ENCODE measurements at regions not wholly inside any gene's neighbourhood (a gene's known extent, or its start where the extent isn't known, plus 50 kb on each side); places are given as distances from the start of the nearest gene placed in this dataset.
A peak's percentile ranks its signal among the peaks of the same experiment; 100 is the strongest.

DNA sequence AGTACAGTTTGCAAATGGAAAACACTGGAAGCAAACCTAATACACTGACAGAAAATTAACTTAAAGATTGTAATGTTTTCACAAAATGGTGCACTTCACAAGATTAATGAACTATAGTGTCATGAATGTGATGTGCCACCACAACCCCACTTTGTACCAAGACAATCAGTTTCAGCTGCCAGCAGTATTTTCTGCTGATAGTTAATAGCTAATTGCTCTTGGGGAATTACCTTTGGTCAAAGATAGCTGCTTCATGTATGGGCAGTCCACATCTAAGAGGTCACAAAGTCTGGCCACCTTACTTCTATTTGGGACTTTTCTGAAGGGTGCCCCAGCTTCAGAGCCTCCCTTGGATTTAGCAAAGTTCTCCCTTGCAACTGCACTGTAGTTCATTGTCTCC, 254.0 kb downstream of the CALCRL start (continued):
- TF ChIP-seq, protein P1, sequence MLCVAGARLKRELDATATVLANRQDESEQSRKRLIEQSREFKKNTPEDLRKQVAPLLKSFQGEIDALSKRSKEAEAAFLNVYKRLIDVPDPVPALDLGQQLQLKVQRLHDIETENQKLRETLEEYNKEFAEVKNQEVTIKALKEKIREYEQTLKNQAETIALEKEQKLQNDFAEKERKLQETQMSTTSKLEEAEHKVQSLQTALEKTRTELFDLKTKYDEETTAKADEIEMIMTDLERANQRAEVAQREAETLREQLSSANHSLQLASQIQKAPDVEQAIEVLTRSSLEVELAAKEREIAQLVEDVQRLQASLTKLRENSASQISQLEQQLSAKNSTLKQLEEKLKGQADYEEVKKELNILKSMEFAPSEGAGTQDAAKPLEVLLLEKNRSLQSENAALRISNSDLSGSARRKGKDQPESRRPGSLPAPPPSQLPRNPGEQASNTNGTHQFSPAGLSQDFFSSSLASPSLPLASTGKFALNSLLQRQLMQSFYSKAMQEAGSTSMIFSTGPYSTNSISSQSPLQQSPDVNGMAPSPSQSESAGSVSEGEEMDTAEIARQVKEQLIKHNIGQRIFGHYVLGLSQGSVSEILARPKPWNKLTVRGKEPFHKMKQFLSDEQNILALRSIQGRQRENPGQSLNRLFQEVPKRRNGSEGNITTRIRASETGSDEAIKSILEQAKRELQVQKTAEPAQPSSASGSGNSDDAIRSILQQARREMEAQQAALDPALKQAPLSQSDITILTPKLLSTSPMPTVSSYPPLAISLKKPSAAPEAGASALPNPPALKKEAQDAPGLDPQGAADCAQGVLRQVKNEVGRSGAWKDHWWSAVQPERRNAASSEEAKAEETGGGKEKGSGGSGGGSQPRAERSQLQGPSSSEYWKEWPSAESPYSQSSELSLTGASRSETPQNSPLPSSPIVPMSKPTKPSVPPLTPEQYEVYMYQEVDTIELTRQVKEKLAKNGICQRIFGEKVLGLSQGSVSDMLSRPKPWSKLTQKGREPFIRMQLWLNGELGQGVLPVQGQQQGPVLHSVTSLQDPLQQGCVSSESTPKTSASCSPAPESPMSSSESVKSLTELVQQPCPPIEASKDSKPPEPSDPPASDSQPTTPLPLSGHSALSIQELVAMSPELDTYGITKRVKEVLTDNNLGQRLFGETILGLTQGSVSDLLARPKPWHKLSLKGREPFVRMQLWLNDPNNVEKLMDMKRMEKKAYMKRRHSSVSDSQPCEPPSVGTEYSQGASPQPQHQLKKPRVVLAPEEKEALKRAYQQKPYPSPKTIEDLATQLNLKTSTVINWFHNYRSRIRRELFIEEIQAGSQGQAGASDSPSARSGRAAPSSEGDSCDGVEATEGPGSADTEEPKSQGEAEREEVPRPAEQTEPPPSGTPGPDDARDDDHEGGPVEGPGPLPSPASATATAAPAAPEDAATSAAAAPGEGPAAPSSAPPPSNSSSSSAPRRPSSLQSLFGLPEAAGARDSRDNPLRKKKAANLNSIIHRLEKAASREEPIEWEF (IDR thresholded peaks at IDR 0.05; ENCODE audit: insufficient replicate concordance, low read depth, low read length): no peak

DNA sequence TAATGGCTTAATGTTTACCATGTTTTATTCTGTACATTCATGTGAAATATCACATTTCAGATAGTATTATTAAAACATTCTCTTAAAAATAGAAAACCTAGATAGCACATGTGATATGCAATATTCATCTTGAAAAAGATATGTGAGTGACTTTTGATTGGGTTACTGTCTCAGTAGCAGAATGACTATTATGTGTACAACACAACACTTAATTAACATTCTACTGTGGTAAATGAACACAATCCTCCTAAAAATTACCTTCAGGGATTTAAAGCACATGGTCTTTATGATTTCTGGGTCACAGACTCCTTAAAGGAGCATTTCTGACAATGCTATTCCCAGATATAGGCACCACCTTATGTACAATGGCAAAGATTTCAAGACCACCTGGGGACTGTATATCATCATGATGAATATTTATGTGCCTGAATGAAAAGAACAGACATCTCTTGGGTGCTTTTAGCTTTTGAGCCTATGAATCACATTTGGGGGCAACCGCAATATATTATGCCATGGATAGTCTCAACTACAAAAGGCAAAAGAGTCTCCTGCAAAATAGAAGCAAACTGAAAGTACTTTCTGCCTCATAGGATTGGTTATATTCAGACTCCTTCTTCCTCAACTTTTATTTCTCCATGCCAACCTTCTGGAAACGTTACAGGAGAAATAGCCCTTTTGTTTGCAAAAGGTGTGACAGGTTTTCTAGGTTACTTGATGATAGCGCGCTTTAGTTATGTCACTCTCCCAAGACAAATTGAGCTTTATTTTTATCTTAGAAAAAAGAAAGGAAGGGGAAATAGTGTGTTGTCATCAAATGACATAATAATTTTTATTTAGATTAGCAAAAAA, 259.0 kb downstream of the CALCRL start:
- Histone ChIP-seq H3K4me1 (ENCODE audit: control insufficient read depth, insufficient read depth, low read length) (no peaks in the 10 kb centered on the region), H3K4me3 (no peak overlapping the region), H3K79me2 (ENCODE audit: control insufficient read depth, insufficient read depth, low read length) (no peaks in the 10 kb centered on the region), H3K27me3 (replicated peaks in 1 of 2; ENCODE audit: control insufficient read depth in 2 of 2, insufficient read depth in 2 of 2, low read length in 1 of 2) (no peaks in the 10 kb centered on the region), H3K4me2 (ENCODE audit: control insufficient read depth, insufficient read depth) (no peak overlapping the region), H3K9me3 (replicated peaks; ENCODE audit: control insufficient read depth, insufficient read depth, low read length) (no peaks in the 10 kb centered on the region), H3K9ac (ENCODE audit: control insufficient read depth, insufficient read depth, low read length) (no peak overlapping the region), H3K27ac (ENCODE audit: control insufficient read depth, insufficient read depth) (no peak overlapping the region), H2AFZ (ENCODE audit: control insufficient read depth, low read depth, low read length) (no peak overlapping the region), H3K36me3 (ENCODE audit: control insufficient read depth in 2 of 2, insufficient read depth in 2 of 2, low read length in 1 of 2) (no peaks in the 10 kb centered on the region), H4K20me1 (ENCODE audit: control insufficient read depth, insufficient read depth) (no peaks in the 10 kb centered on the region)
- intact Hi-C loops (cut with micrococcal nuclease; ENCODE audit: unreplicated experiment) (no loop called here), in situ Hi-C loops (cut with MboI) (no loop called here)
- RAD21 ChIA-PET (ENCODE audit: unreplicated experiment): interaction anchor here (0.9 kb wide), 1 partner anchor 18 kb away, joined by 3 read pairs; no protein-coding TSS in a partner anchor
- no peak for TF ChIP-seq CBX5 (IDR thresholded peaks at IDR 0.05; ENCODE audit: low read depth)
- peak; percentile 62 for TF ChIP-seq MTA2 (IDR thresholded peaks at IDR 0.05; ENCODE audit: low read depth)
- ATAC-seq (peak; percentile 49), FAIRE-seq (no peak), DNase-seq (ENCODE audit: low read depth, low spot score) (no peak)
- SMC1A ChIA-PET (ENCODE audit: uncharacterized antibody, unreplicated experiment): interaction anchor here (1.0 to 1.6 kb wide), 6 partner anchors 11 to 328 kb away, joined by 3 to 4 read pairs (median 4); no protein-coding TSS in a partner anchor
- POLR2A ChIA-PET: no interaction called here
- no TSS peak for BruUV-seq (replicated peaks)
- WGBS (ENCODE audit: insufficient coverage, insufficient replicate concordance, low lambda C conversion rate, missing lambda C conversion rate): 53% methylated on average over 4 of the region's 4 CpGs
- CTCF ChIA-PET: interaction anchor here (1.0 to 1.6 kb wide), 2 partner anchors 16 to 199 kb away, joined by 3 to 5 read pairs; no protein-coding TSS in a partner anchor

Data from GM12878 (cell line).